C4-2B (cell line): ENCODE measurements at regions not wholly inside any gene's neighbourhood (a gene's known extent, or its start where the extent isn't known, plus 50 kb on each side); places are given as distances from the start of the nearest gene placed in this dataset.

ENCODE experiments used
- CTCF ChIP-seq: fragments of 450-650 bp; conservative IDR thresholded peaks from 2 replicates; pipeline ENCODE4 v1.5.1; 2017; ENCODE audit warnings: mild to moderate bottlenecking
- ZFX ChIP-seq: fragments of 450-650 bp; IDR thresholded peaks from 2 replicates; pipeline ENCODE4 v1.6.1; 2017

GRCh38 chr22:48890693-48891554, 936.7 kb downstream of the BRD1 start:
- no peak for TF ChIP-seq CTCF
- no peak for TF ChIP-seq ZFX
